Left ventricle myocardium inferior (tissue), 1 donor: ENCODE measurements at regions not wholly inside any gene's neighbourhood (a gene's known extent, or its start where the extent isn't known, plus 50 kb on each side); places are given as distances from the start of the nearest gene placed in this dataset.
"Not testable (repeated sequence)": the region's sequence is repeated elsewhere in the genome, so short reads cannot be mapped to it uniquely, and the experiment has no call there.

Experiments used
- DNase-seq: peaks from one replicate; pipeline ENCODE4 v3.0.0-alpha.2; 2020
- H3K27ac ChIP-seq: fragments of 200-600 bp; replicated peaks from 2 replicates; pipeline ENCODE4 v1.8.0; 2021
- H3K27me3 ChIP-seq: fragments of 200-600 bp; 2 replicates; pipeline ENCODE4 v1.8.0; 2021; ENCODE audit warnings: low read depth
- H3K36me3 ChIP-seq: fragments of 200-600 bp; 2 replicates; pipeline ENCODE4 v1.8.0; 2021
- H3K4me1 ChIP-seq: fragments of 200-600 bp; 2 replicates; pipeline ENCODE4 v1.8.0; 2021
- H3K4me3 ChIP-seq: fragments of 200-600 bp; 2 replicates; pipeline ENCODE4 v1.8.0; 2021; ENCODE audit warnings: mild to moderate bottlenecking, moderate library complexity
- H3K9me3 ChIP-seq: fragments of 200-600 bp; replicated peaks from 2 replicates; pipeline ENCODE4 v1.8.0; 2021
- CTCF ChIP-seq: fragments of 200-600 bp; IDR thresholded peaks from 2 replicates; pipeline ENCODE4 v1.8.0; 2021; ENCODE audit warnings: antibody characterized with exemption, mild to moderate bottlenecking, borderline replicate concordance
- intact Hi-C: fragments of 100-400 bp; cut with micrococcal nuclease; formaldehyde crosslinking; loops from one replicate; pipeline ENCODE4 v1.11.0; 2022
- donor health status: DM: no; HTN: yes; CAD: no; lungs with severe emphysema.

GRCh38 chr5:82584631-82585030 lies 306.5 kb upstream of the RPS23 start:
- Histone ChIP-seq H3K36me3 (no peaks in the 10 kb centered on the region), H3K4me3 (no peak overlapping the region), H3K27me3 (no peaks in the 10 kb centered on the region), H3K9me3 (peaks cover 35% of the 10 kb centered on the region), H3K27ac (no peak overlapping the region), H3K4me1 (no peaks in the 10 kb centered on the region)
- DNase-seq: no peak
- no peak for TF ChIP-seq CTCF
- intact Hi-C loops: no loop called here

- H3K4me1 ChIP-seq, H3K27ac ChIP-seq, H3K27me3 ChIP-seq, intact Hi-C loops, H3K36me3 ChIP-seq, H3K4me3 ChIP-seq, DNase-seq: not testable (repeated sequence)
- peaks cover 36% of the 10 kb centered on the region for H3K9me3 ChIP-seq
Measured at GRCh38 chr5:82583331-82583730, 305.2 kb upstream of the RPS23 start.

DNA sequence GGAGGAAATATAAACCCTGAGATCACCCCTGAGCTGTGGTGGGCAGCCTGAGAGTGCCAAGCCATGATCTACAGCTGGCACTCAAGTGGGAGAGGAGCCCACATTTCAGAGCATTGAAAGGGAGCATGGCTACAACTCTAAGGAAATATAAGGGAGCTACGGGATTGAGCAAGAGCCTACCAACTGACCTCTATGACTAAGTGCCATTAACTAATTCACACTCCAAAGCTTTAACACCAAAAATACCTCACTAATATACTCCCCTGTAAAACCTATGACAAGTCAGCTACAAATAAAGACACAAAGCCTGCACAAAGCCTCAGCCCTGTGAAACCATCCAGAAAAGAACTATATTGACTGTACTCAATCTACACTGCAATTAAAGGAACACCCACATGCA lies 286.8 kb upstream of the RPS23 start:
- no peak for DNase-seq
- Histone ChIP-seq H3K27me3 (peaks cover 16% of the 10 kb centered on the region), H3K4me1 (no peaks in the 10 kb centered on the region), H3K4me3 (no peak overlapping the region), H3K27ac (no peak overlapping the region), H3K9me3 (peaks cover 4% of the 10 kb centered on the region), H3K36me3 (no peaks in the 10 kb centered on the region)
- intact Hi-C loops: no loop called here
- TF ChIP-seq CTCF: no peak

DNA sequence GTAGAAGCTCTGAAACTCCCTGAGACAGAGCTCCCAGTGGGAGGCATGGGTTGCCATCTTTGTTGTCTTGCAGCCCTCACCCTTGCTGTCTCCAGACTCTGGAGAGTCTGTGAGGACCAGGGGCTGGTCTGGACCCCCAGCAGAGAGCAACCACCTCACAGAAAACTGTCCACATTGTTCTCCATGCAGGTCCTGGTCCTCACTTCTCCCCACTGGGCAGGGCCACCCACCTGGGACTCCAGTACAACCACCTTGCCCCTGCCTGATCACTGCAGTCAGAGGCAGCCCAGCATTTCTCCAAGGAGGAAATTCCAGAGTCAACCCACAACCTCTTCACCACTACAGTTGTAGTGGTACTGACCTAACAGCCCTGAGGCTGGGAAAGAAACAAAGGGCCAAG lies 285.6 kb upstream of the RPS23 start:
- DNase-seq: no peak
- no peak for TF ChIP-seq CTCF
- Histone ChIP-seq H3K27me3 (peaks cover 16% of the 10 kb centered on the region), H3K4me1 (no peaks in the 10 kb centered on the region), H3K9me3 (peaks cover 4% of the 10 kb centered on the region), H3K27ac (no peak overlapping the region), H3K36me3 (no peaks in the 10 kb centered on the region), H3K4me3 (no peak overlapping the region)
- intact Hi-C loops: no loop called here

DNA sequence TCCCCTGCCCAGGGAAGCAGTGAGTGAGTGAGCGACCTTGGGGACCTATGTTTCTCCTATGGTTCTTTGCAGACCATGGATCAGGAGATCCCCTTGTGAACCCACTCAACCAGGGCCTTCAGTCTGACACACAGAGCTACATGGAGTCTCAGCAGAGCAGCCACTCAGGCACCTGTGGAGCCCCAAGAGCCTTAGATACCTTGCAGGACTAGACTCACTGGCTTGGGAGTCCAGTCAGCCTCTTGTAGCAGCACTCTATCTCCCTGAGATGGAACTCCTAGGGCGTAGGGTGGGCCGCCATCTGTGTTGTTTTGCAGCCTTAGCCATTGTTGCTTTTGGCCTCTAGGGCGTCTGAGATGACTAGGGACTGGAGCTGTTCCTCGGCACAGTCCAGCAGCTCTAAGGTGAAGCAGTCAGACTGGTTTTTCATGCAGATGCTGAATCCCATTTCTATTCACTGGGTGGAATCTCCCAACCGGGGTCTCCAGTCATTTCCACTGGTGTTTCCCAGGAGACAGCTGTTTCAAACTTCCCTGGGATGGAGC lies 284.6 kb upstream of the RPS23 start:
- no peaks in the 10 kb centered on the region for H3K36me3 ChIP-seq
- H3K9me3 ChIP-seq: peaks cover 14% of the 10 kb centered on the region
- no peak overlapping the region for H3K4me3 ChIP-seq
- no peaks in the 10 kb centered on the region for H3K4me1 ChIP-seq
- no peak overlapping the region for H3K27ac ChIP-seq
- DNase-seq: no peak
- TF ChIP-seq CTCF: no peak
- peaks cover 16% of the 10 kb centered on the region for H3K27me3 ChIP-seq
- intact Hi-C loops: no loop called here

DNA sequence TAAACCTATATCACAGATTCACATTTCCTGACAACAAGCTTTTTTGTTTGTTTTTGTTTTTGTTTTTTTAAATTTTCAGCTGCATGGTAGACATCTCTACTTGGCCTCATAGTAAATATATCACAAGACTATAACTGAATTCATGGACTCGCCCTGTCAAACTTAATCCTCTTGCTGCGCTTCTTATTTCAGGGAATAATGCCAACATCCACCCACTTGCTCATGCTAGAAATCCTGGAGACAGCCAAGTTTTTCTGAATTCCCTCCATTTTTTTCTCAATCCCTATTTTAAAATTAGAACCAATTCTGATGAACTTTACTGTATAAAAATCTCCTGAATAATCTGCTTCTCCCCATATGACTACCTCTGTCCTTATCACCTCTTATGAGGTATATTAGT lies 283.6 kb upstream of the RPS23 start:
- Histone ChIP-seq H3K9me3 (peaks cover 20% of the 10 kb centered on the region), H3K27me3 (peaks cover 16% of the 10 kb centered on the region)
- intact Hi-C loops: no loop called here

More for the DNA sequence above, 283.6 kb upstream of the RPS23 start:
- TF ChIP-seq CTCF: no peak
- Histone ChIP-seq H3K36me3 (no peaks in the 10 kb centered on the region), H3K27ac (no peak overlapping the region), H3K4me1 (no peaks in the 10 kb centered on the region), H3K4me3 (no peak overlapping the region)
- no peak for DNase-seq
